Rectal smooth muscle tissue (tissue), 1 donor: ENCODE measurements at regions not wholly inside any gene's neighbourhood (a gene's known extent, or its start where the extent isn't known, plus 50 kb on each side); places are given as distances from the start of the nearest gene placed in this dataset.
A peak's percentile ranks its signal among the peaks of the same experiment; 100 is the strongest.

Source experiments
- H3K27ac ChIP-seq: one replicate; pipeline ENCODE4 v1.7.0; 2013; ENCODE audit warnings: low read depth, low read length, inconsistent platforms
- H3K27me3 ChIP-seq: one replicate; pipeline ENCODE4 v1.7.0; 2013; ENCODE audit warnings: low read length; ENCODE audit not compliant: control insufficient read depth, insufficient read depth
- H3K36me3 ChIP-seq: one replicate; pipeline ENCODE4 v1.7.0; 2013; ENCODE audit warnings: low read length; ENCODE audit not compliant: control insufficient read depth, insufficient read depth
- H3K4me1 ChIP-seq: one replicate; pipeline ENCODE4 v1.7.0; 2013; ENCODE audit warnings: low read length; ENCODE audit not compliant: control insufficient read depth, insufficient read depth
- H3K4me3 ChIP-seq: one replicate; pipeline ENCODE4 v1.7.0; 2013; ENCODE audit warnings: low read length
- H3K9ac ChIP-seq: one replicate; pipeline ENCODE4 v1.7.0; 2013; ENCODE audit warnings: low read length

- Histone ChIP-seq H3K4me3 (no peak overlapping the region), H3K36me3 (no peaks in the 10 kb centered on the region), H3K4me1 (no peaks in the 10 kb centered on the region), H3K9ac (no peak overlapping the region), H3K27ac (peak overlapping the region; percentile 37), H3K27me3 (no peaks in the 10 kb centered on the region)
These were observed 160.0 kb upstream of the KLF6 start for GRCh38 chr10:3945026-3945425.

DNA sequence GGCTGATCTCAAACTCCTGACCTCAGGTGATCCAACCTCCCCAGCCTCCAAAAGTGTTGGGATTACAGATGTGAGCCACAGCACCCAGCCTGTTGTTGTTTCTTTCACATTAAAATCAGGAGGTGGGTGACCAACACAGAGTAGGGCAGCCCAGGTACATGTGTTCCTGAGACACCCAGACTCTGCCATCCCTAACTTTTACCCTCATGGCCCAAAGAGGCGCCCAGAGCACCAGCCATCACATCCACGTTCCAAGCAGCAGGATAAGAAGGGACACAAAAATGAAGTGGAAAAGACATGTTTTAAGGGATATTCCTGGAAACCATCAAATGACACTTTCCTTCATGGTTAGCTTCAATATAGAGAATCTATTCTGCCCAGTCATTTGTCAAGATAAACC lies 159.6 kb upstream of the KLF6 start:
- H3K27ac ChIP-seq = peak overlapping the region; percentile 37
- H3K27me3 ChIP-seq = no peaks in the 10 kb centered on the region
- H3K4me3 ChIP-seq = no peak overlapping the region

DNA sequence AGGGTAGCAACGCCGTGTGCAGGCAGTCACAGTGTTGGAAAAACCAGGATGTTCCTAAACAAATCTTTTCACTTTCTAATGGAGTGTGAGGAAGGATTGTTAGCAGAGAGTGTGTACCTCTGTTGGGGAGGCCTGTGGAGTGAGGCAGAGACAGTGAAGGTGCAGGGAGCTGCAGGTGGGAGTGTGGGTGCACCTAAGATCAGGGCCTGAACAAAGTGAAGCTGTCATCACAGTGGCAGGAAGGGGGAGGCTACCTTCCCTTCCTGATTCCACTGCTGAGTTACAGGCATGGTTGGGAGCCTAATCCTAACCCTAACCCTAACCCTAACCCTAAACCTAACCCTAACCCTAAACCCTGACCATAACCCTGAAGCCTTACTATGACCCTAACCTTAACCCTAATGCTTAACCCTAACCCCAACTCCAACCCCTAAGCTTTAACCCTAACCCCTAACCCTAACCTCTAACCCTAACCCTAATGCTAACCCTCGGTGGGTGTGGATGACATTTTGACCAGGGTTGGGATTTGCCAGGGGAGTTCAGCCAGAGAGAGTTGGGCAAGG lies 158.8 kb upstream of the KLF6 start:
- no peak overlapping the region for H3K9ac ChIP-seq
- no peak overlapping the region for H3K27ac ChIP-seq
- H3K4me1 ChIP-seq = no peaks in the 10 kb centered on the region
- H3K36me3 ChIP-seq = no peaks in the 10 kb centered on the region
- no peak overlapping the region for H3K4me3 ChIP-seq
- no peaks in the 10 kb centered on the region for H3K27me3 ChIP-seq

More for the DNA sequence above, 159.6 kb upstream of the KLF6 start:
- H3K36me3 ChIP-seq = no peaks in the 10 kb centered on the region
- H3K4me1 ChIP-seq = no peaks in the 10 kb centered on the region
- H3K9ac ChIP-seq = no peak overlapping the region

DNA sequence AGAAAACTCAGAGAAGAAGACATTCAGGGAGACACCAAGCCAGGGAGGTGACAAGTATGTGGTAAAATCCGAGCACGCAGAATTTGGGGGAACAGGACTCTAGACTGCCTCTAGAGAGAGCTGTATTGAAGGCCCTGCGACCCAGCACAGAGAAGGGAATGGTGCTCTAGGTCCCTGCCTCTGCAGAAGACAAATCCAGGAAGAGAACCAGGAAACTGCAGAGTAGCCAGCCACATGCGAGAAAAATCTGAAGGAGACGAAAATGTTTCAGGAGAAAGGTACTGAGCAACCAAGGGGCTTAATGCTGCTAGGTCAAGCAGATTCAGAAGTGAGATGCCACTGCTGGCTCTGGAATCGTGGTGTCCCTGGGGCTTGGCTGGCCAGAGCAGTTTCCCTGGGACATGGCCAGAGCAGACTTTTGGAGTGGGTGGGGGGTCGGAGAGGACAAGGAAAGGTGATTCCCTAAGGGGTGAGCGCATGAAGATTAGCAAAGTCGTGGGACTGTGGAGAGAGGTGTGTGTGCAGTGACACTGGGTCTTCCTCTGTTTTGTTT lies 158.0 kb upstream of the KLF6 start:
- H3K4me3 ChIP-seq = no peak overlapping the region
- H3K4me1 ChIP-seq = no peaks in the 10 kb centered on the region
- no peak overlapping the region for H3K9ac ChIP-seq
- H3K27ac ChIP-seq = no peak overlapping the region
- no peaks in the 10 kb centered on the region for H3K36me3 ChIP-seq
- no peaks in the 10 kb centered on the region for H3K27me3 ChIP-seq

GRCh38 chr10:3941676-3942075 lies 156.7 kb upstream of the KLF6 start:
- no peak overlapping the region for H3K4me3 ChIP-seq
- H3K27me3 ChIP-seq = no peaks in the 10 kb centered on the region
- no peak overlapping the region for H3K27ac ChIP-seq
- H3K36me3 ChIP-seq = no peaks in the 10 kb centered on the region
- H3K4me1 ChIP-seq = no peaks in the 10 kb centered on the region
- no peak overlapping the region for H3K9ac ChIP-seq

DNA sequence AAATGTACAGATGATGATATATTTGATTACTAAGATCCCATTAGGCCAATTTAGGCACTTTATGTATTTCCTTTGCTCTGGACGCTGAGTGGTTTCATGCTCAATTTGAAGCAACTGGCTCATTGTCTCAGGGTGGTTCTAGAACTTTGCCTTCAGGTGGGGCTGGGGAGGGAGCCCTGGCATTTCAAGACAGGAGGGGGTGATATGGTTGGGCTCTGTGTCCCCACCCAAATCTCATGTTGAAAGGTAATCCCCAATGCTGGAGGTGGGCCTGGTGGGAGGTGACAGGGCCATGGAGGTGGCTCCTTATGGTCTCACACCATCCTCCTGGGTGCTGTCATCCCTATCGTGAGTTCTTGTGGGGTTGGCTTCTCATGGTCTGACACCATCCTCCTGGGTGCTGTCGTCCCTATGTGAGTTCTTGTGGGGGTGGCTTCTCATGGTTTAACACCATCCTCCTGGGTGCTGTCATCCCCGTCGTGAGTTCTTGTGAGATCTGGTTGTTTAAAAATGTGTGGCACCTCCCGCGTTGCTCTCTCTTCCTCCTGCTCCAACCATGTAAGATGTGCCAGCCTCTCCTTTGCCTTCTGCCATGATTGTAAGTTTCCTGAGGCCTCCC lies 151.5 kb upstream of the KLF6 start:
- H3K36me3 ChIP-seq = no peaks in the 10 kb centered on the region
- H3K4me1 ChIP-seq = no peaks in the 10 kb centered on the region
- no peak overlapping the region for H3K4me3 ChIP-seq
- H3K27ac ChIP-seq = peak overlapping the region; percentile 3
- no peak overlapping the region for H3K9ac ChIP-seq
- no peaks in the 10 kb centered on the region for H3K27me3 ChIP-seq

DNA sequence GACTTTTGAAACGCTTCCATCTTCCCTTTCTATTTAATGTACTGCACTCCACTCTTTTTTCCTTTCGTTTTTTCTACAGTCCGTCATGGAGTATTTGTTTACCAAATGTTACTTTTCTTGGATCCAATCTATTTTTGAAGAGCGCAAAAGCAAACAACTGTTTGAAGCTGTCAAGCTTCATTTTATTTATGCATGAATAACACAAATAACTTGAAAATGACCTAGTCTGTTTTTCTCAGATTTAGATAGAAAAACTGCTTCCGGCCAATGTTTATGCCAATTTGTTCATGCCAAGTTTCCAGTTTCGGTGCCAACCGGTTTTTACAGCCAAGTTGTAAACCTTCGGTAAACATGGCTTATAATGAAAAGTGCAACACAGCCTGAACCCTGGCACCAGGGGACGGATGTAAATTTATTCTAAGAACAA lies 150.9 kb upstream of the KLF6 start:
- Histone ChIP-seq H3K4me3 (peak overlapping the region; percentile 14), H3K36me3 (no peaks in the 10 kb centered on the region), H3K4me1 (no peaks in the 10 kb centered on the region), H3K9ac (no peak overlapping the region), H3K27me3 (no peaks in the 10 kb centered on the region), H3K27ac (peak overlapping the region; percentile 46)

DNA sequence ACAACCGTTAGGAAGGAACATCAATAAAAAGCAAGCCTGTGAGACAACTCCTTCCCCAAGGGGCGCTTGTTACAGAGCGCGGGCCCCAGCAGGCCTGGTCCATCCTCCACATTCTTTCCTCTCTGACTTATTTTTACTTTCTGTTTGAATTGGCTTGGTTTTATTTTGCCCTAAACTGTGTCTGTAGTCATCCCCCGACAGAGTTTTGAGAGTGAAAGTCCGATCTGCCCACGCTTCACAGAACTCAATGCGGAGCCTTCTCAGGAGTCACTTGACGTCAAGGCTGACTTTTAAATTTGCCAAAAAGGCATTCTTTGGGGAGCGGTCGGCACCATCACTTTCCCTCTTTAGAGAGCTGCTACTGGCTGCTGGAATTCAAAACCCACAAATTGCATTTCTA lies 150.1 kb upstream of the KLF6 start:
- H3K27ac ChIP-seq = peak overlapping the region; percentile 46
- peak overlapping the region; percentile 14 for H3K4me3 ChIP-seq
- H3K9ac ChIP-seq = no peak overlapping the region
- no peaks in the 10 kb centered on the region for H3K4me1 ChIP-seq
- H3K27me3 ChIP-seq = no peaks in the 10 kb centered on the region
- no peaks in the 10 kb centered on the region for H3K36me3 ChIP-seq

DNA sequence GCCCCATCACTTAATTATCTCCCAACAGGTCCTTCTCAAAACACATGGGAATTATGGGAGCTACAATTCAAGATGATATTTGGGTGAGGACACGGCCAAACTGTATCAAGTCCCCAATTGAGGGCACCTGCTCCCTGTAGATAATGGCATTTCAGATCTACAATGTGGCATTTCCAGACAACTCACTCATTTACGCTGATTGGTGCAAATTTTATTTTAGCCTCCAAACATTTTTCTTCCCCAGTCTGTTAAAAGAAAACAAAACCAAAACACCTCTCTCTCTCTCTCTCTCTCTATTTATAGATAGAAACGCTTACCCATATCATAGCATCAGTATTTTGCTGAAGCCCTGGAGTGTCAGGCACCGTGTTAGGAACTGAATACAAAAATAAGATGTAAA lies 148.7 kb upstream of the KLF6 start:
- Histone ChIP-seq H3K36me3 (no peaks in the 10 kb centered on the region), H3K9ac (no peak overlapping the region), H3K27ac (no peak overlapping the region), H3K4me1 (no peaks in the 10 kb centered on the region), H3K4me3 (no peak overlapping the region), H3K27me3 (no peaks in the 10 kb centered on the region)

GRCh38 chr10:3932597-3933375 lies 147.8 kb upstream of the KLF6 start:
- no peaks in the 10 kb centered on the region for H3K27me3 ChIP-seq
- no peaks in the 10 kb centered on the region for H3K4me1 ChIP-seq
- no peak overlapping the region for H3K9ac ChIP-seq
- no peak overlapping the region for H3K27ac ChIP-seq
- H3K36me3 ChIP-seq = no peaks in the 10 kb centered on the region
- no peak overlapping the region for H3K4me3 ChIP-seq

GRCh38 chr10:3931901-3932300 lies 146.9 kb upstream of the KLF6 start:
- Histone ChIP-seq H3K27ac (no peak overlapping the region), H3K4me1 (no peaks in the 10 kb centered on the region), H3K4me3 (no peak overlapping the region), H3K9ac (no peak overlapping the region), H3K36me3 (no peaks in the 10 kb centered on the region), H3K27me3 (no peaks in the 10 kb centered on the region)

DNA sequence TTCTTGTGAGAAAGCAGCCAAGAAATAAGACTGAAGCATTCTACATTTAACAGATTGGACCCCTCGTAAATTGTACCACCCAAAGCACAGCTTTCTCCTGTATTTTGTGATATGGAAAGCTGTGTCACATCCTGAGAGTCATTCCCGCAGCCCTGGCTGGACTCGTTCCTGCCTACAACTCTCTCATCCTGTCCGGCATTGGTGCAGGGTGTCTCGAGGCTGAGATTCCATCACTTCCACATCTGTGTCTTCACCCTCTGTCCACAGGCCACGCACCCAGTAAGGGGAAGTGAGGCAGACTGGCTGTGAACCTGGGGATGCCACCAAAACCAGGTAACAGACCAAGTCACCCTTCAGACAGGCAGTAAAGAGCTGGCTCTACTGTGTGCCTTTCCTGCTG lies 146.2 kb upstream of the KLF6 start:
- Histone ChIP-seq H3K27ac (no peak overlapping the region), H3K4me1 (no peaks in the 10 kb centered on the region), H3K4me3 (no peak overlapping the region), H3K9ac (no peak overlapping the region), H3K36me3 (no peaks in the 10 kb centered on the region), H3K27me3 (no peaks in the 10 kb centered on the region)
